Stimulated activated CD4-positive, alpha-beta T cell treated with anti-CD3 and anti-CD28 coated beads, Interleukin-4, amount 100 ng/mL, for 24 hours (primary cell): ENCODE measurements at regions not wholly inside any gene's neighbourhood (a gene's known extent, or its start where the extent isn't known, plus 50 kb on each side); places are given as distances from the start of the nearest gene placed in this dataset.
"Not testable (repeated sequence)": the region's sequence is repeated elsewhere in the genome, so short reads cannot be mapped to it uniquely, and the experiment has no call there.

ENCODE experiments used
- DNase-seq: peaks from one replicate; pipeline ENCODE4 v3.0.0-alpha.2; 2020

- DNase-seq: no peak
Observed at GRCh38 chr4:28772066-28772465, 1911.4 kb downstream of the STIM2 start.

- no peak for DNase-seq
Observed at GRCh38 chr4:28772788-28773187, 1912.1 kb downstream of the STIM2 start.

GRCh38 chr4:28774344-28774743, 1913.7 kb downstream of the STIM2 start:
- no peak for DNase-seq

- DNase-seq: no peak
Observed at GRCh38 chr4:28776004-28776403, 1915.4 kb downstream of the STIM2 start.

- DNase-seq: no peak
Observed at GRCh38 chr4:28784188-28784587, 1923.5 kb downstream of the STIM2 start.

GRCh38 chr4:28787947-28788346, 1927.3 kb downstream of the STIM2 start:
- DNase-seq: no peak

GRCh38 chr4:28788929-28789490, 1928.4 kb downstream of the STIM2 start:
- no peak for DNase-seq

GRCh38 chr4:28792917-28793597, 1927.1 kb upstream of the PCDH7 start:
- no peak for DNase-seq

GRCh38 chr4:28799696-28800095, 1920.5 kb upstream of the PCDH7 start:
- DNase-seq: no peak

- no peak for DNase-seq
Observed at GRCh38 chr4:28811025-28811424, 1909.1 kb upstream of the PCDH7 start.

GRCh38 chr4:28822163-28822562, 1898.0 kb upstream of the PCDH7 start:
- DNase-seq: no peak

GRCh38 chr4:28827866-28828265, 1892.3 kb upstream of the PCDH7 start:
- DNase-seq: no peak

GRCh38 chr4:28831867-28832266, 1888.3 kb upstream of the PCDH7 start:
- no peak for DNase-seq

GRCh38 chr4:28832444-28832843, 1887.7 kb upstream of the PCDH7 start:
- no peak for DNase-seq

- DNase-seq: no peak
Observed at GRCh38 chr4:28834120-28834519, 1886.0 kb upstream of the PCDH7 start.

GRCh38 chr4:28835501-28835900, 1884.7 kb upstream of the PCDH7 start:
- no peak for DNase-seq

- DNase-seq: no peak
Observed at GRCh38 chr4:28842271-28842670, 1877.9 kb upstream of the PCDH7 start.

- DNase-seq: no peak
Observed at GRCh38 chr4:28845158-28845557, 1875.0 kb upstream of the PCDH7 start.

- not testable (repeated sequence) for DNase-seq
Observed at GRCh38 chr4:28857028-28857427, 1863.1 kb upstream of the PCDH7 start.

- DNase-seq: no peak
Observed at GRCh38 chr4:28868841-28869240, 1851.3 kb upstream of the PCDH7 start.

- DNase-seq: no peak
Observed at GRCh38 chr4:28879178-28879577, 1841.0 kb upstream of the PCDH7 start.

- no peak for DNase-seq
Observed at GRCh38 chr4:28879900-28880299, 1840.3 kb upstream of the PCDH7 start.

GRCh38 chr4:28883211-28883610, 1837.0 kb upstream of the PCDH7 start:
- DNase-seq: no peak

- DNase-seq: no peak
Observed at GRCh38 chr4:28886934-28887333, 1833.2 kb upstream of the PCDH7 start.
